Fibroblast of pulmonary artery (primary cell): ENCODE measurements at regions not wholly inside any gene's neighbourhood (a gene's known extent, or its start where the extent isn't known, plus 50 kb on each side); places are given as distances from the start of the nearest gene placed in this dataset.

ENCODE experiments used
- DNase-seq: peaks from one replicate; pipeline ENCODE4 v3.0.0-alpha.2; 2010; ENCODE audit warnings: low read depth
- H3K4me3 ChIP-seq: replicated peaks from 2 replicates; pipeline ENCODE4 v1.5.1; 2011; ENCODE audit warnings: low read depth, mild to moderate bottlenecking, control low read depth, low read length, moderate library complexity
- CTCF ChIP-seq: IDR thresholded peaks from 2 replicates; pipeline ENCODE4 v1.5.1; 2011; ENCODE audit warnings: mild to moderate bottlenecking, control low read depth, low read length, inconsistent platforms; ENCODE audit errors: missing control alignments

GRCh38 chr5:121164632-121165031, 687.0 kb upstream of the FTMT start:
- no peak for TF ChIP-seq CTCF
- DNase-seq = no peak
- H3K4me3 ChIP-seq = no peak overlapping the region

- DNase-seq = no peak
- TF ChIP-seq CTCF = no peak
- H3K4me3 ChIP-seq = no peak overlapping the region
These were observed 680.3 kb upstream of the FTMT start for GRCh38 chr5:121171361-121171760.

GRCh38 chr5:121171834-121172233, 679.8 kb upstream of the FTMT start:
- peak; percentile 21 for DNase-seq

GRCh38 chr5:121174351-121174750, 677.3 kb upstream of the FTMT start:
- TF ChIP-seq CTCF = no peak
- peak; percentile 7 for DNase-seq
- no peak overlapping the region for H3K4me3 ChIP-seq

More at GRCh38 chr5:121171834-121172233, 679.8 kb upstream of the FTMT start:
- no peak overlapping the region for H3K4me3 ChIP-seq
- no peak for TF ChIP-seq CTCF

- peak; percentile 7 for DNase-seq
- no peak for TF ChIP-seq CTCF
- no peak overlapping the region for H3K4me3 ChIP-seq
These were observed 675.7 kb upstream of the FTMT start for GRCh38 chr5:121175986-121176385.

- no peak for TF ChIP-seq CTCF
- H3K4me3 ChIP-seq = no peak overlapping the region
- peak; percentile 7 for DNase-seq
These were observed 668.7 kb upstream of the FTMT start for GRCh38 chr5:121182788-121183490.

GRCh38 chr5:121188849-121189248, 662.8 kb upstream of the FTMT start:
- DNase-seq = no peak
- TF ChIP-seq CTCF = no peak
- H3K4me3 ChIP-seq = no peak overlapping the region
